IgD-negative memory B cell (primary cell): ENCODE measurements at regions not wholly inside any gene's neighbourhood (a gene's known extent, or its start where the extent isn't known, plus 50 kb on each side); places are given as distances from the start of the nearest gene placed in this dataset.
"Not testable (repeated sequence)": the region's sequence is repeated elsewhere in the genome, so short reads cannot be mapped to it uniquely, and the experiment has no call there.

Experiments
- H3K27ac Mint-ChIP-seq, 3 donors: one replicate each; pipeline ENCODE4 v1.8.0; 2020 to 2022; ENCODE audit warnings: mild to moderate bottlenecking in 3 of 3, mixed read lengths in 3 of 3, moderate library complexity in 1 of 3
- H3K27me3 Mint-ChIP-seq: one replicate; pipeline ENCODE4 v1.8.0; 2021; ENCODE audit warnings: mixed read lengths
- H3K36me3 Mint-ChIP-seq: one replicate; pipeline ENCODE4 v1.8.0; 2020; ENCODE audit warnings: mild to moderate bottlenecking, mixed read lengths
- H3K4me1 Mint-ChIP-seq, 3 donors: one replicate each; pipeline ENCODE4 v1.8.0; 2020 to 2022; ENCODE audit warnings: mixed read lengths in 3 of 3, mild to moderate bottlenecking in 1 of 3
- H3K4me3 Mint-ChIP-seq, 4 donors: one replicate each; pipeline ENCODE4 v1.8.0; 2020 to 2022; ENCODE audit warnings: mild to moderate bottlenecking in 4 of 4, mixed read lengths in 4 of 4, moderate library complexity in 3 of 4
- H3K9me3 Mint-ChIP-seq, 3 donors: one replicate each; pipeline ENCODE4 v1.8.0; 2020 to 2021; ENCODE audit warnings: mixed read lengths in 3 of 3, mild to moderate bottlenecking in 1 of 3

DNA sequence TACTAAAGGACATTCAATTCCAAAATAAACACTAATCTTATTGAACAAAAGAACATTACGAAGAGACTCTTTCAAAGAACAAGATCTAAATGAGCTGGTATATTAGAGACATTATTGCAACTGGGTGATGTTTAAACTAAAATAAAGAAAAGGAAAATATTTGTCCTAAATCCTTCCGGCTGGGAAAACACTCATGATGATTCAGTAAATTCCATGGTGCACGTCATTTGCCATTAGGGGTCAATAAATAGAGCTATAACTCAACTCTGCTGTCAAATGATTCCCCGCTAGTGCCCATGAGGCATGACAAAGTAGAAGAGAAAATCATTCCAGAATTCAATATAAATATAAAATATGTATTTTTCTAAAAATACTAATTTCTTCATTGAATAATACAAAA, 565.5 kb upstream of the TUSC1 start:
- H3K4me1 Mint-ChIP-seq, result no peaks in the 10 kb centered on the region
- H3K27me3 Mint-ChIP-seq, result no peaks in the 10 kb centered on the region
- peaks cover 2 to 7% (median 5%) of the 10 kb centered on the region in 3 donors for H3K9me3 Mint-ChIP-seq
- H3K36me3 Mint-ChIP-seq, result no peaks in the 10 kb centered on the region
- no peak overlapping the region for H3K4me3 Mint-ChIP-seq
- H3K27ac Mint-ChIP-seq, result no peak overlapping the region

DNA sequence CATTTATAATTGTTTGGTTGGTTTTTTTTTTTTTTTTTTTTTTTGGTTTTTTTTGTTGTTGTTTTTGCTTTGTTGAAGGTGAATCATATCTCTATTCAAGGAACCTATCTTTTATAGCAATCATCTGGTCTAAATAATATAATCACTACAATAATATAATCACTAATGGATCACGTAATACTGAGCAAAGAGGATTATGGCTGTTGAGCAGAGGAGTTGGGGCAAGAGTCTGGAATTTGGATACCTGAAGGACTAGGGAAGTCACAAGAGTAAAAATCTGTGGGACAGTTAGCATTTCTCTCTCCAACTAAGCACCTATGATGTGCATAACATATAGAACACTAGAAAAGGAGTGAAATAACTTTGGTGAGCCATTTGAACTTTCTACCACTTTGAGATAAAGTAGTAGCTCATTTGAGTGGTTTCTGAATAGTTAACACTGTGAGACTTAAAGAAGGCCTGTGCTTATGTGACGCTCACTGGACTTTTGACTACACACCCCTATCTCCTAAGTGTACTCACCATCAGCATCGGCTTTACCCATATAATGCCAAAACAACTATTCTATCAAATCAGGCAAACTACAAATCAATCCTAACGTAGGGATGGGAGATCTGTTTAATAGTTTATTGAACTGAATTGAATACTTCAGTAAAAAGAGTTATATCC, 564.9 kb upstream of the TUSC1 start:
- Mint-ChIP-seq H3K9me3 (peaks cover 1 to 5% (median 4%) of the 10 kb centered on the region in 3 donors), H3K27me3 (no peaks in the 10 kb centered on the region), H3K4me3 (no peak overlapping the region), H3K27ac (no peak overlapping the region), H3K36me3 (no peaks in the 10 kb centered on the region), H3K4me1 (no peaks in the 10 kb centered on the region)

DNA sequence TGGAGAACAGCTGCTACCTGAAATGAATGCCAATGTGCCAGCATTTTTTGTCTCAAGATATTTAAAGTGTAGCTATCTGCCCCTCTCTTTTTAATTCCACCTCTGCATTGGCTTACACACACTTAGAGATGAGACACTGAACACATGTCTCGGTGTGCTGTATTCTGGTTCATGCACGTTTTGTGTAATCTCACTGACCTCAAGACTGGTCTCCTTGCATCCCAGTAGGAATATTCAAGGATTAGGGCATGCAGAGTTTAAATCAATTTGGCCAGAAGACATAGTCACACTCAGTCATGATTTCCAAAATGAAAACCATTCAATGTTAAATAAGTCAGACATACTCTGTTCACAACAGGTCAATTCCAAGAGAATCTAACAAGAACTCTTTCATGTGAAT, 561.8 kb upstream of the TUSC1 start:
- H3K9me3 Mint-ChIP-seq, result peaks cover 1 to 7% (median 5%) of the 10 kb centered on the region in 3 donors
- no peak overlapping the region for H3K27ac Mint-ChIP-seq
- H3K36me3 Mint-ChIP-seq, result no peaks in the 10 kb centered on the region
- no peaks in the 10 kb centered on the region for H3K27me3 Mint-ChIP-seq
- H3K4me3 Mint-ChIP-seq, result no peak overlapping the region
- no peaks in the 10 kb centered on the region for H3K4me1 Mint-ChIP-seq

DNA sequence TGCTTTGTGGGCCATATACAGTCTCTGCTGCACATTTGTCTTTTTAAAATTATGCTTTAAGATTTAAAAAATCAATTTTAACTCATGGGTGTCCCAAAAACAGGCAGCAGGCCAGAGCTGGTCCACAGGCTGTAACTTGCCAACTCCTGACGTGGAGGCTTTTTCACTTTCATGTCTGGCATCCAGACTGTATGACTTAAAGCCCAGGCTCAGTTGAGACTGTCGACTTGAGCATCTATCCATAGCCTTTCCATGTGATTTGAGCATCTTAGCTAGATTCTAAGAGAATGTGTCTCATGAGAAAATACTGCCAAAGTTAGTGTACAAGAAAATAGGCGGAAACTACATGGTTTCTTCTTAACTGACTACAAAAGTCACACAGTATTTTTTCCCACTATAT, 559.0 kb upstream of the TUSC1 start:
- Mint-ChIP-seq H3K27me3 (no peaks in the 10 kb centered on the region), H3K27ac (no peak overlapping the region), H3K4me3 (no peak overlapping the region), H3K36me3 (no peaks in the 10 kb centered on the region), H3K9me3 (peaks cover 1 to 3% (median 1%) of the 10 kb centered on the region in 3 donors), H3K4me1 (no peaks in the 10 kb centered on the region)

DNA sequence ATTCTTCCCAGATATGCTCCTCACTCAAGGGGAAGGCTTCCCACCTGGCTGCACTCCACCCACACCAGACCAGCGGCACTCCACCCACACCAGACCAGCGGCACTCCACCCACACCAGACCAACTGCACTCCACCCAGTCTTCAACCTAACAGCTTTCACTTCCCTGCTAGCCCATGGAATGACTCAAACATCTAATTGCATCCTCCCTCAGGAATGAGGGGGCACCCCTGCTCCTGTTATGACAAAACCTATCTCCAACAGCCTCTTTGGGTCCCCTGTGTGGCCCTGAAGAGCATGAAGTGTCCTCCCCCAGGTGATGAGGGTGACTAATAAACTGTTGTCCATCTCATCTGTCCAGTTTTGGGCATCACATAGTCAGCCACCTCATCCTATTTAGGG, 556.6 kb upstream of the TUSC1 start:
- Mint-ChIP-seq H3K4me3 (peak overlapping the region in 1 of 4 donors; percentile 19), H3K4me1 (no peaks in the 10 kb centered on the region), H3K36me3 (no peaks in the 10 kb centered on the region), H3K27me3 (no peaks in the 10 kb centered on the region), H3K9me3 (peaks cover 1 to 3% (median 2%) of the 10 kb centered on the region in 3 donors), H3K27ac (no peak overlapping the region)

DNA sequence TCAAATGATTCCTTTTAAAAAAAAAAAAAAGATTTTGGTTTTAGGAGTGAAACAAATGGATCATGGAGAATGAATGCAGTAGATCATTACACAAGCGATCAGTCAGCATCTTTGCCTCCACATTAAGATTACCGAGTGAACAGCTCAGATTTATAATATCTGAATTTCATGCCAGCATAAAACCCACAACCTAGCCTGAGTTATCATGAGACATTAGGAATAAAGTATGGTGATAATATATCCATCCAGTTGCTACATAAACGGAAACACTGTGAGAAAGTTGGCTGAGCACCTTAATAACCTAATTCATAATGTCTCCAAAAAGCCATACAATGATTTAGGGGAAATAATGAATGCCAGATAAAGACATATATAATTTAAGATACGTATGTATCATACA, 553.1 kb upstream of the TUSC1 start:
- H3K4me3 Mint-ChIP-seq, result no peak overlapping the region
- no peaks in the 10 kb centered on the region for H3K4me1 Mint-ChIP-seq
- no peak overlapping the region for H3K27ac Mint-ChIP-seq
- H3K27me3 Mint-ChIP-seq, result no peaks in the 10 kb centered on the region
- no peaks in the 10 kb centered on the region for H3K36me3 Mint-ChIP-seq
- peaks cover under 1 to 2% (median 1%) of the 10 kb centered on the region in 3 donors for H3K9me3 Mint-ChIP-seq

DNA sequence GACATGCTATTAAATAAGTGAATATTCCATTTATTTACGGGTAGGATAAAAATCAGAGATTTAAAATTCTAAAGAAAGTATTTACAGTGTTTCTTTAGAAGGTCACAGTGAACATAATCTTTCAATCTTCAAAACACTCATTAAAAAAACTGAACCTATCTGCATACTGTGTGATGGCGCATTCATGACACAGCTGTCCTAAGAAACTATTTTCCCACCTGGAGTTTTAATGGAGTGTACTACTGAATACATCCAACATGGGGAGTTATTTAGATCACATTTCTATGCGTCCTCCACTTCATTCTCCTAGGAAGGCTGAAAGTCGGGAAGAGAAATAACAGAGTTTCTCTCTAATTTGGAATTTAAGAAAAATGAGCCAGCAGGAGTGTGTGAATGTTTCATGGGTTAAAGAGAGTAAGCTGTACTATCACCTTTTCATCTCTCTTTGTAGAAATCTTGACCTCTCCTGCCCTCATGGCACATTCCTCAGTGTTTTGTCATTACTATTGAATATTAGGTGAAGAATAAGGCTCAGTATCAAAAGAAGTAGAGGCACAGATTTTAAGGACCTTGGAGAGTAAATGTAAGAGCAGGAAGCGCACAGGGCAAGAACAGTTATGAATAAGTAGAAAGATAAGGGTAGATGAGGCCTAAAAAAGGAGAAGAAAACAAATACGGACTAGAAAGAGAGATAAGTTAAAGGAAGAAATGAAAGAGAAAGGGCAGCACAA, 551.2 kb upstream of the TUSC1 start:
- no peaks in the 10 kb centered on the region for H3K27me3 Mint-ChIP-seq
- H3K36me3 Mint-ChIP-seq, result no peaks in the 10 kb centered on the region
- no peak overlapping the region for H3K27ac Mint-ChIP-seq
- H3K4me3 Mint-ChIP-seq, result no peak overlapping the region
- H3K4me1 Mint-ChIP-seq, result no peaks in the 10 kb centered on the region
- peaks cover 0 to 2% (median 1%) of the 10 kb centered on the region in 3 donors for H3K9me3 Mint-ChIP-seq

DNA sequence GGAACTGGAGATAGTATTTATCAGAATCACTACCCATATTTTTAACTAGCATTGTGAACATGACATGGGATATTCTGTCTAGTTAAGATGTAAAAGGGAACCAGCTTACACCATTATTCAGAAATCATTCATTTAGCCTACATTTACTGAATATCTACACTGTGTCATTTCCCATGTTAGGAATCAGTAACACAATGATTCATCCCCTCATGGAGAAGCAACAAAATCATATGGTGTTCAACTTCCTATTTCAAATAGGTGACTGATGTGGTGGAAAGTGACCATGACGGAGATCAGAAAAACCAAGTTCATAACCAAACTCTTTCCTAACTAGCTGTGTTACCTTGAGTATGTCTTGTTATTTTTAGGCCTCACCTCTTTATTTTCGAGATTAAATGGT, 550.0 kb upstream of the TUSC1 start:
- Mint-ChIP-seq H3K27me3 (no peaks in the 10 kb centered on the region), H3K4me1 (no peaks in the 10 kb centered on the region), H3K9me3 (peaks cover 0 to 2% (median 1%) of the 10 kb centered on the region in 3 donors), H3K36me3 (no peaks in the 10 kb centered on the region), H3K4me3 (no peak overlapping the region), H3K27ac (no peak overlapping the region)

DNA sequence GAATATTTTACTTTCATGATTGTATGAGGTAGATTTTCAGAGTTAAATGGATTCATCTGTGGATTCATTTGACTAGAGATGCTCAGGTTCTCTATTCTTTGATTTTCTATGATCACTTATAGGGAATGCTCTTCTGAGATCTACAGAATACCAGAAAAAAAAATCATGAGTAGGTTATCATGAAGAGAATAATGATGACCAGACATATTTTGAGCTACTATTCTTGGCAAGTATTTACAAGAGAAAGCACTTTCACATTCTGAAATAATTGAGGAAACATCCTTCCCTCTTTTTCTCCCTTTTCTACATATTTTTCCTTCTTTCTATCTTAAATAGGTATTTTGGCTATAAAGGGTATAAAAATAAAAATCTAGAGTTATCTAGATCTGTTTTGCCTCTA, 543.0 kb upstream of the TUSC1 start:
- H3K27me3 Mint-ChIP-seq, result no peaks in the 10 kb centered on the region
- no peak overlapping the region for H3K27ac Mint-ChIP-seq
- H3K9me3 Mint-ChIP-seq, result peaks cover 1 to 10% (median 2%) of the 10 kb centered on the region in 3 donors
- H3K36me3 Mint-ChIP-seq, result no peaks in the 10 kb centered on the region
- no peak overlapping the region for H3K4me3 Mint-ChIP-seq
- peaks cover 0 to 1% (median 0%) of the 10 kb centered on the region in 3 donors for H3K4me1 Mint-ChIP-seq

DNA sequence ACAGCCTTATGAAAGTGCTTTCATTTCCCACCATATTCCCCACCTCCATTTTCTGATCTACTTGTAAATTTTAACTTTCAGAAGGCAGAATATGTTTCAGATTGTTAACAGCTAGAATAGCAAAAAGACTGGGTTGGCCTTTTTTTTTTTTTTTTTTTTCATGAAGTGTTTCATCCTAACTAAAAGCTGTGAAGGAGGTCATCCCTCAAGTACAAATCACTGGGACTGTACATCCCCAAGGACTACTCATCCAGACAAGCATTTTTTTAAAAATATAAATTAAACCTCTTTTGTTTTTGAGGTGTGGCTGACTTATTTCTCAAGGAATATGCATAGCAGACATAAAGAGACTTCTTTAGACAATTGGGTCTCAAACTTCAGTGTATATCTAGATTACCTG, 542.1 kb upstream of the TUSC1 start:
- H3K4me3 Mint-ChIP-seq, result no peak overlapping the region
- no peak overlapping the region for H3K27ac Mint-ChIP-seq
- H3K36me3 Mint-ChIP-seq, result no peaks in the 10 kb centered on the region
- peaks cover 2 to 11% (median 2%) of the 10 kb centered on the region in 3 donors for H3K9me3 Mint-ChIP-seq
- no peaks in the 10 kb centered on the region for H3K27me3 Mint-ChIP-seq
- H3K4me1 Mint-ChIP-seq, result peaks cover 0 to 1% (median 0%) of the 10 kb centered on the region in 3 donors

DNA sequence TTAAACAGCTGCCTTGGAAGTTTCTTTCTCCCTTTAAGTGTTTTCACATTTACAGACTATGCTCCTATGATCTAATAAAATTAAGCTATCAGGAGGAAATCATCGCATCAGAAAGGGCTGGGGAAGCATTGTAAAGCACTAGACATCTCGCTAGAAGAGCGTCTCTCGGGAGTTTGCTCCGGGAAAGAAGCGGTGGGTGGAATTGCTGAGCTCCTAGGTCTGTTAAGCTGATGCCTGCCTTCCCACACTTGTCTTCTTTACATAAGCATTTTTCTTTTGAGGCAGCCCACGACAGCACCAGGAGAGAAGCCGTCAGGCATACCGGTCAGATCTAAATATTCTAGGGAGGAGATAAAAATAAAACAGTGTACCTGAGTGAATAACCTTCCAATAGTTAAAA, 541.7 kb upstream of the TUSC1 start:
- H3K4me3 Mint-ChIP-seq, result no peak overlapping the region

DNA sequence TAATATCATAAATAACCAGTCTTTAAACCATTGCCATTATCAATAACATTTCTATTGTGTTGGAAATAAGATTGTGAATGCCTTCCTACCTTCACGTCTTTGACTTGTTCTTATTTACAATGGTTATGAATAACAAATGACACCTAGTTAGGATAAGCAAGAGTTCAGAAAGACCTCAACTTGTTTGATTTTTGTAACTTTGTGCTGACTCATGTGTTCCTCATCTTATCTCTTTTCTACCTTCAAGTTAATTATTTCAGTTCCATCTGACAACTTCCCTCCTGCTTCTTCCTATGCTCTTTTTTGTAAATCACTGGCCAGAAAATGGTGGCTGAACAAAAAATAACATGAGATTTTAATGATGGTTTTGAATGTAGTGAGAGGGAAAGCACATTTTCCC, 538.5 kb upstream of the TUSC1 start:
- H3K27me3 Mint-ChIP-seq, result no peaks in the 10 kb centered on the region
- no peaks in the 10 kb centered on the region for H3K36me3 Mint-ChIP-seq
- peaks cover 0 to 1% (median 0%) of the 10 kb centered on the region in 3 donors for H3K4me1 Mint-ChIP-seq
- peaks cover 2 to 14% (median 2%) of the 10 kb centered on the region in 3 donors for H3K9me3 Mint-ChIP-seq
- H3K4me3 Mint-ChIP-seq, result no peak overlapping the region
- no peak overlapping the region for H3K27ac Mint-ChIP-seq

More for the DNA sequence above, 541.7 kb upstream of the TUSC1 start:
- Mint-ChIP-seq H3K27me3 (no peaks in the 10 kb centered on the region), H3K4me1 (peaks cover 0 to 1% (median 0%) of the 10 kb centered on the region in 3 donors), H3K36me3 (no peaks in the 10 kb centered on the region), H3K9me3 (peaks cover 2 to 11% (median 2%) of the 10 kb centered on the region in 3 donors), H3K27ac (no peak overlapping the region)

DNA sequence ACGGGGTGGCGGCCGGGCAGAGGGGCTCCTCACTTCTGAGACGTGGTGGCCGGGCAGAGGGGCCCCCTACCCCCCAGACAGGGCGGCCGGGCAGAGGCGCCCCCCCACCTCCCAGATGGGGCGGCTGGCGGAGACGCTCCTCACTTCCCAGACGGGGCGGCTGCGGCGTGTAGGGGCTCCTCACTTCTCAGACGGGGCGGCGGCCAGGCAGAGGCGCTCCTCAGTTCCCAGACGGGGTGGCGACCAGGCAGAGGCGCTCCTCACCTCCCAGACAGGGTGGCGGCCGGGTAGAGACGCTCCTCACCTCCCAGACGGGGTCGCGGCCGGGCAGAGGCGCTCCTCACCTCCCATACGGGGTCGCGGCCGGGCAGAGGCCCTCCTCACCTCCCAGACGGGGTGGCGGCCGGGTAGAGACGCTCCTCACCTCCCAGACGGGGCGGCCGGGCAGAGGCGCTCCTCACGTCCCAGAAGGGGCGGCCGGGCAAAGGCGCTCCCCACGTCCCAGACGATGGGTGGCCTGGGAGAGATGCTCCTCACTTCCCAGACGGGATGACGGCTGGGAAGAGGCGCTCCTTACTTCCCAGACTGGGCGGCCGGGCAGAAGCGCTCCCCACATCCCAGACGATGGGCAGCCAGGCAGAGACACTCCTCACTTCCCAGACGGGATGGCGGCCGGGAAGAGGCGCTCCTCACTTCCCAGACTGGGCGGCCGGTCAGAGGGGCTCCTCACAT, 536.6 kb upstream of the TUSC1 start:
- Mint-ChIP-seq H3K9me3 (peaks cover 2 to 14% (median 3%) of the 10 kb centered on the region in 3 donors), H3K27ac (peak overlapping the region in 1 of 3 donors; percentile 64)
- H3K4me1 Mint-ChIP-seq, H3K27me3 Mint-ChIP-seq, H3K36me3 Mint-ChIP-seq, H3K4me3 Mint-ChIP-seq: not testable (repeated sequence)

DNA sequence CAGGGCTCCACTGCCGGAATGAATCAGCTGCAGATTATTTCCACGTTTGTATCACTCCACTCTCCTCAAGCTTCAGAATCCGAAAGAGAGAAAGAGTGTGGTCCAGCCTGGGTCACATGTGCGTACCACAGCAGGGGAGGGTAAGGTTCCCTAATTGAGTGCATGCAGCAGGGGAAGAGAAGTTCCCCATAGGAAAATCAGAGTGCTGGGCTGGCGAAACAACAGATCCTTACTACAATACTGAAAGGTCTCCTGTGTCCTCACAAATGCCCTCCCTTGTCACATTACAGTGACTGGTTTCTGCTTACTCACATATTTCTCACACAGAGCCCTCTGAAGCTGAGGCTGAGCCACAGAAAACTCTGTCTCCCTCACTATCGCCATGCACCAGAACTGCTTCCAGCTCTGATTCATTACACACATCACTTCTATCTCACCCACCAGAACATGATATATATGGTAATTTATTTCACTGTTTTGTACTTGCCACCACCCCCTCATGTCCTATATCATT, 532.2 kb upstream of the TUSC1 start:
- no peaks in the 10 kb centered on the region for H3K27me3 Mint-ChIP-seq
- no peak overlapping the region for H3K27ac Mint-ChIP-seq
- peaks cover 0 to 4% (median 0%) of the 10 kb centered on the region in 3 donors for H3K4me1 Mint-ChIP-seq
- peaks cover 3 to 6% (median 3%) of the 10 kb centered on the region in 3 donors for H3K9me3 Mint-ChIP-seq
- H3K4me3 Mint-ChIP-seq, result no peak overlapping the region
- H3K36me3 Mint-ChIP-seq, result no peaks in the 10 kb centered on the region

DNA sequence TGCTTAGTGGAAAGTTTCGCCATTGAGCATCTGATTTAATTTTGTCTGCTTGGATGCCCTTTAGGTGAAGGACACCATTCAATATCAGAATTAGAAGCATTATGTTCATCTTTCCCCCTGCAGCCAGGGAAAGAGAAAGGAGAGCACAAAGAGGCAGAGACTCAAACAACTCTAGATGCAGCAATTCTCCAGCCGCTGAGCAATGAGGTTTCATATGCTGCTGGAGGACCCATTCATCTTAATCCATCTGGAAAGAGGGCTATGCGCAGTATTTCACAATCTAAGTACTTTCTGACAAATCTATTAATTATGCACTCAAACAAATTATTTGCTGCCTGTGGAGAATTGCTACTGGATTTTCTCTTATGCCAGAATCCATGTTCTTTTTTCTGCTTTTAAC, 527.0 kb upstream of the TUSC1 start:
- no peak overlapping the region for H3K4me3 Mint-ChIP-seq

More for the DNA sequence above, 527.0 kb upstream of the TUSC1 start:
- Mint-ChIP-seq H3K27me3 (no peaks in the 10 kb centered on the region), H3K36me3 (no peaks in the 10 kb centered on the region), H3K4me1 (peaks cover 0 to 4% (median 0%) of the 10 kb centered on the region in 3 donors), H3K9me3 (peaks cover 2 to 3% (median 3%) of the 10 kb centered on the region in 3 donors), H3K27ac (no peak overlapping the region)
